H9 (cell line): ENCODE measurements at regions not wholly inside any gene's neighbourhood (a gene's known extent, or its start where the extent isn't known, plus 50 kb on each side); places are given as distances from the start of the nearest gene placed in this dataset.

Experiments used
- DNase-seq: peaks from one replicate; pipeline ENCODE4 v3.0.0-alpha.2; 2017
- H2AFZ ChIP-seq: one replicate; pipeline ENCODE4 v1.6.1; 2013; ENCODE audit warnings: mild to moderate bottlenecking, low read length, control low read depth, moderate library complexity
- H2AK5ac ChIP-seq: 2 replicates; pipeline ENCODE4 v1.6.1; 2013; ENCODE audit warnings: low read length, control low read depth, mixed read lengths; ENCODE audit not compliant: insufficient read length
- H2BK120ac ChIP-seq: one replicate; pipeline ENCODE4 v1.6.1; 2013; ENCODE audit warnings: low read depth, mild to moderate bottlenecking, low read length, control low read depth, inconsistent platforms; ENCODE audit not compliant: poor library complexity, severe bottlenecking
- H2BK12ac ChIP-seq: 2 replicates; pipeline ENCODE4 v1.6.1; 2013; ENCODE audit warnings: low read length, control low read depth, mixed read lengths, low read depth; ENCODE audit not compliant: insufficient read length
- H2BK15ac ChIP-seq: 2 replicates; pipeline ENCODE4 v1.6.1; 2013; ENCODE audit warnings: low read depth, low read length, control low read depth
- H2BK20ac ChIP-seq: one replicate; pipeline ENCODE4 v1.6.1; 2013; ENCODE audit warnings: low read depth, mild to moderate bottlenecking, low read length, control low read depth, inconsistent platforms; ENCODE audit not compliant: poor library complexity, severe bottlenecking
- H2BK5ac ChIP-seq: 2 replicates; pipeline ENCODE4 v1.6.1; 2013; ENCODE audit warnings: low read length, control low read depth, mixed read lengths; ENCODE audit not compliant: insufficient read length
- H3K14ac ChIP-seq: 2 replicates; pipeline ENCODE4 v1.6.1; 2013; ENCODE audit warnings: low read length, control low read depth; ENCODE audit not compliant: insufficient read depth
- H3K18ac ChIP-seq: 2 replicates; pipeline ENCODE4 v1.6.1; 2013; ENCODE audit warnings: low read depth, mild to moderate bottlenecking, mixed read lengths, low read length, control low read depth; ENCODE audit not compliant: insufficient read length
- H3K23ac ChIP-seq: 2 replicates; pipeline ENCODE4 v1.6.1; 2013; ENCODE audit warnings: low read length, control low read depth, mixed read lengths, low read depth; ENCODE audit not compliant: insufficient read length
- H3K23me2 ChIP-seq: 2 replicates; pipeline ENCODE4 v1.6.1; 2013; ENCODE audit warnings: low read depth, mild to moderate bottlenecking, mixed read lengths, low read length, control low read depth; ENCODE audit not compliant: insufficient read length, poor library complexity, severe bottlenecking
- H3K27ac ChIP-seq: 2 replicates; pipeline ENCODE4 v1.5.1; 2013; ENCODE audit warnings: low read length, control low read depth, mixed read lengths, low read depth; ENCODE audit not compliant: insufficient read length
- H3K27me3 ChIP-seq: 2 replicates; pipeline ENCODE4 v1.6.1; 2013; ENCODE audit warnings: low read length, control low read depth, inconsistent platforms; ENCODE audit not compliant: insufficient read depth
- H3K4ac ChIP-seq: 2 replicates; pipeline ENCODE4 v1.6.1; 2013; ENCODE audit warnings: low read depth, mild to moderate bottlenecking, control low read depth, inconsistent platforms, low read length, moderate library complexity
- H3K4me1 ChIP-seq: 2 replicates; pipeline ENCODE4 v1.6.1; 2013; ENCODE audit warnings: low read length, control low read depth, inconsistent platforms; ENCODE audit not compliant: insufficient read depth
- H3K4me2 ChIP-seq: 2 replicates; pipeline ENCODE4 v1.6.1; 2013; ENCODE audit warnings: low read length, control low read depth, mixed read lengths; ENCODE audit not compliant: insufficient read length, insufficient read depth
- H3K56ac ChIP-seq: 2 replicates; pipeline ENCODE4 v1.6.1; 2013; ENCODE audit warnings: low read depth, mild to moderate bottlenecking, mixed read lengths, low read length, control low read depth; ENCODE audit not compliant: insufficient read length
- H3K79me1 ChIP-seq: 2 replicates; pipeline ENCODE4 v1.6.1; 2013; ENCODE audit warnings: low read depth, mild to moderate bottlenecking, moderate library complexity, low read length, control low read depth, inconsistent platforms; ENCODE audit not compliant: insufficient read depth, poor library complexity, severe bottlenecking
- H3K79me2 ChIP-seq: 2 replicates; pipeline ENCODE4 v1.6.1; 2013; ENCODE audit warnings: low read length, control low read depth, inconsistent platforms; ENCODE audit not compliant: insufficient read depth
- H3K9ac ChIP-seq: 2 replicates; pipeline ENCODE4 v1.6.1; 2013; ENCODE audit warnings: low read length, control low read depth, mixed read lengths; ENCODE audit not compliant: insufficient read length; ENCODE audit errors: extremely low read depth
- H3K9me3 ChIP-seq: one replicate; pipeline ENCODE4 v1.6.1; 2013; ENCODE audit warnings: low read depth, low read length, inconsistent platforms; ENCODE audit not compliant: control insufficient read depth
- H3T11ph ChIP-seq: one replicate; pipeline ENCODE4 v1.6.1; 2013; ENCODE audit warnings: mild to moderate bottlenecking, low read length, control low read depth, inconsistent platforms
- H4K20me1 ChIP-seq: one replicate; pipeline ENCODE4 v1.6.1; 2013; ENCODE audit not compliant: control insufficient read depth, insufficient read length, insufficient read depth
- H4K5ac ChIP-seq: 2 replicates; pipeline ENCODE4 v1.6.1; 2013; ENCODE audit warnings: low read depth, mild to moderate bottlenecking, mixed read lengths, low read length, control low read depth; ENCODE audit not compliant: insufficient read length
- H4K8ac ChIP-seq: replicated peaks from 2 replicates; pipeline ENCODE4 v1.6.1; 2013; ENCODE audit warnings: low read length, control low read depth, mixed read lengths, low read depth; ENCODE audit not compliant: insufficient read length
- H4K91ac ChIP-seq: 2 replicates; pipeline ENCODE4 v1.6.1; 2013; ENCODE audit warnings: low read depth, mild to moderate bottlenecking, moderate library complexity, mixed read lengths, low read length, control low read depth; ENCODE audit not compliant: insufficient read length
- H3K27ac Mint-ChIP-seq, 3 experiments: 2 replicates in 2 of 3; 3 replicates in 1 of 3; pipeline ENCODE4 v1.8.0; 2020 to 2021; ENCODE audit warnings: mixed read lengths in 3 of 3, mild to moderate bottlenecking in 1 of 3, moderate library complexity in 1 of 3
- H3K27me3 Mint-ChIP-seq: 2 replicates; pipeline ENCODE4 v1.8.0; 2021; ENCODE audit warnings: low read depth, mild to moderate bottlenecking, moderate library complexity, mixed read lengths
- H3K36me3 Mint-ChIP-seq, 3 experiments: 2 replicates in 2 of 3; 3 replicates in 1 of 3; pipeline ENCODE4 v1.8.0; 2020 to 2021; ENCODE audit warnings: low read depth in 3 of 3, mixed read lengths in 3 of 3; ENCODE audit not compliant: insufficient read depth in 1 of 3
- H3K4me1 Mint-ChIP-seq, 2 experiments: 2 replicates each; pipeline ENCODE4 v1.8.0; 2020; ENCODE audit warnings: mixed read lengths in 2 of 2
- H3K4me3 Mint-ChIP-seq, 2 experiments: 2 replicates in 1 of 2; 3 replicates in 1 of 2; pipeline ENCODE4 v1.8.0; 2020 to 2021; ENCODE audit warnings: mild to moderate bottlenecking in 2 of 2, mixed read lengths in 2 of 2, moderate library complexity in 1 of 2
- H3K9me3 Mint-ChIP-seq, 2 experiments: 2 replicates in 1 of 2; 3 replicates in 1 of 2; pipeline ENCODE4 v1.8.0; 2020; ENCODE audit warnings: mild to moderate bottlenecking in 2 of 2, mixed read lengths in 2 of 2, moderate library complexity in 1 of 2
- CTCF ChIP-seq: fragments of 200-600 bp; sonication (generic); conservative IDR thresholded peaks from 3 replicates; pipeline ENCODE4 v1.8.0; 2021; ENCODE audit warnings: antibody characterized with exemption, mild to moderate bottlenecking
- WGBS: extraction: QIAGEN DNeasy Blood & Tissue Kit; methylation state at CpG from one replicate; pipeline ENCODE4 v1.1.7; 2013; ENCODE audit warnings: missing lambda C conversion rate, low lambda C conversion rate, mixed read lengths; ENCODE audit not compliant: insufficient read length; ENCODE audit errors: extremely low coverage; 5-methylcytosine and 5-hydroxymethylcytosine counted together

DNA sequence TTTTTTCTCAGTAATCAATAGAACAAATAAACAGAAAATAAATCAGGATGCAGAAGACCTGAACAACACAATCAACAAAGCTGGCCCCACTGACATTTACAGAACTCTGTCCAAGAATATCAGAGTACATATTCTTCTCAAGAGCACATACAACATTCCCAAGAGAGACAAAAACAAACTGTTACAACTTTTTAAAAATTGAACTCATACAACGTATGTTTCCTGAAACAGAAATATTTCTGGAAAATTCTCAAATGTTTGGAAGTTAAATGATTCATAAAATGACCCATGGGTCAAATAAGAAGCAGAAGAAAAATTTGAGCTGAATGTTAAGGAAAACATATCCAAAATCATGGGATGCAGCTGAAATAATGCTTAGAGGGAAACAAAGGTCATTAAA, 93.9 kb upstream of the VIPR2 start:
- Histone ChIP-seq H2BK5ac (no peak overlapping the region), H3K4me2 (no peak overlapping the region), H3K79me1 (no peaks in the 10 kb centered on the region), H2BK15ac (no peak overlapping the region), H3K4ac (no peak overlapping the region), H3K23ac (no peak overlapping the region), H2AK5ac (no peak overlapping the region), H2BK120ac (no peak overlapping the region), H3T11ph (no peak overlapping the region), H3K9ac (no peak overlapping the region), H3K18ac (no peak overlapping the region), H3K27me3 (no peaks in the 10 kb centered on the region), H4K20me1 (no peaks in the 10 kb centered on the region), H3K9me3 (no peaks in the 10 kb centered on the region), H3K4me1 (no peaks in the 10 kb centered on the region), H3K79me2 (no peaks in the 10 kb centered on the region), H3K56ac (no peak overlapping the region), H4K8ac (no peak overlapping the region), H3K14ac (no peak overlapping the region), H3K27ac (no peak overlapping the region), H2BK20ac (no peak overlapping the region), H4K5ac (no peak overlapping the region), H4K91ac (no peak overlapping the region), H2AFZ (no peak overlapping the region), H3K23me2 (no peaks in the 10 kb centered on the region), H2BK12ac (no peak overlapping the region)
- peaks cover 0 to 94% of the 10 kb centered on the region in 2 experiments; a peak in 2 of 5 replicates for H3K9me3 Mint-ChIP-seq
- no peaks in the 10 kb centered on the region; the same call in none of the 2 replicates for H3K27me3 Mint-ChIP-seq
- peaks cover 0 to 30% (median 11%) of the 10 kb centered on the region in 3 experiments; a peak in 4 of 7 replicates for H3K36me3 Mint-ChIP-seq
- no peak for TF ChIP-seq CTCF
- no peak overlapping the region for H3K27ac Mint-ChIP-seq
- no peaks in the 10 kb centered on the region for H3K4me1 Mint-ChIP-seq
- DNase-seq = no peak
- no CpG with 5 or more reads among the region's 1 CpG for WGBS
- no peak overlapping the region for H3K4me3 Mint-ChIP-seq
